Parathyroid adenoma (tissue), 2 donors: ENCODE measurements at regions not wholly inside any gene's neighbourhood (a gene's known extent, or its start where the extent isn't known, plus 50 kb on each side); places are given as distances from the start of the nearest gene placed in this dataset.
"Not testable (repeated sequence)": the region's sequence is repeated elsewhere in the genome, so short reads cannot be mapped to it uniquely, and the experiment has no call there.

Source experiments
- H2AFZ ChIP-seq: fragments of 300-600 bp; sonication (generic); one replicate; pipeline ENCODE4 v1.7.0; 2017; ENCODE audit warnings: antibody characterized with exemption, mild to moderate bottlenecking
- H3K27ac ChIP-seq: fragments of 300-600 bp; sonication (generic); one replicate; pipeline ENCODE4 v1.7.0; 2017
- H3K27me3 ChIP-seq: fragments of 300-600 bp; sonication (generic); one replicate; pipeline ENCODE4 v1.7.0; 2017; ENCODE audit warnings: low read length; ENCODE audit not compliant: control insufficient read depth, insufficient read depth
- H3K36me3 ChIP-seq: fragments of 300-600 bp; sonication (generic); one replicate; pipeline ENCODE4 v1.7.0; 2017; ENCODE audit warnings: low read length; ENCODE audit not compliant: control insufficient read depth, insufficient read depth
- H3K4me1 ChIP-seq: fragments of 300-600 bp; sonication (generic); one replicate; pipeline ENCODE4 v1.7.0; 2017; ENCODE audit warnings: control low read depth
- H3K4me2 ChIP-seq: fragments of 300-600 bp; sonication (generic); one replicate; pipeline ENCODE4 v1.7.0; 2017; ENCODE audit warnings: low read length
- H3K4me3 ChIP-seq: fragments of 300-600 bp; sonication (generic); one replicate; pipeline ENCODE4 v1.7.0; 2017; ENCODE audit warnings: low read depth, low read length
- H3K79me2 ChIP-seq: fragments of 300-600 bp; sonication (generic); one replicate; pipeline ENCODE4 v1.7.0; 2017; ENCODE audit warnings: control low read depth
- H3K9ac ChIP-seq: fragments of 300-600 bp; sonication (generic); one replicate; pipeline ENCODE4 v1.7.0; 2017; ENCODE audit warnings: mild to moderate bottlenecking
- H3K9me3 ChIP-seq: fragments of 300-600 bp; sonication (generic); one replicate; pipeline ENCODE4 v1.7.0; 2017; ENCODE audit warnings: low read length; ENCODE audit not compliant: control insufficient read depth
- CTCF ChIP-seq: fragments of 300-600 bp; sonication (generic); IDR thresholded peaks from one replicate; pipeline ENCODE4 v1.7.0; 2017; ENCODE audit warnings: antibody characterized with exemption, mild to moderate bottlenecking
- donor health status: primary hyperparathyroidism.

GRCh38 chr6:130643361-130643760 is 183.8 kb upstream of the SMLR1 start:
- H3K36me3 ChIP-seq, result no peaks in the 10 kb centered on the region
- TF ChIP-seq CTCF, result no peak
- no peak overlapping the region for H2AFZ ChIP-seq
- H3K4me1 ChIP-seq, result no peaks in the 10 kb centered on the region
- H3K4me2 ChIP-seq, result no peak overlapping the region
- H3K27me3 ChIP-seq, result no peaks in the 10 kb centered on the region
- H3K79me2 ChIP-seq, result no peaks in the 10 kb centered on the region
- no peak overlapping the region for H3K27ac ChIP-seq
- H3K9me3 ChIP-seq, result no peaks in the 10 kb centered on the region
- H3K9ac ChIP-seq, result no peak overlapping the region
- H3K4me3 ChIP-seq, result no peak overlapping the region

- no peak overlapping the region for H3K4me2 ChIP-seq
Measured at GRCh38 chr6:130644175-130644574, 183.0 kb upstream of the SMLR1 start.

GRCh38 chr6:130644769-130645168 is 182.4 kb upstream of the SMLR1 start:
- H3K9me3 ChIP-seq, H3K27me3 ChIP-seq, H3K4me3 ChIP-seq, H3K4me2 ChIP-seq, H3K4me1 ChIP-seq, H3K27ac ChIP-seq, H2AFZ ChIP-seq, H3K79me2 ChIP-seq, H3K36me3 ChIP-seq, H3K9ac ChIP-seq: not testable (repeated sequence)

More at GRCh38 chr6:130644175-130644574, 183.0 kb upstream of the SMLR1 start:
- H3K27me3 ChIP-seq, result no peaks in the 10 kb centered on the region
- no peak overlapping the region for H3K27ac ChIP-seq
- H3K36me3 ChIP-seq, result no peaks in the 10 kb centered on the region
- no peak overlapping the region for H3K9ac ChIP-seq
- H3K9me3 ChIP-seq, result no peaks in the 10 kb centered on the region
- no peak overlapping the region for H3K4me3 ChIP-seq
- H3K79me2 ChIP-seq, result no peaks in the 10 kb centered on the region
- TF ChIP-seq CTCF, result no peak
- H3K4me1 ChIP-seq, result no peaks in the 10 kb centered on the region
- no peak overlapping the region for H2AFZ ChIP-seq

GRCh38 chr6:130647246-130647645 is 180.0 kb upstream of the SMLR1 start:
- no peak for TF ChIP-seq CTCF
- no peaks in the 10 kb centered on the region for H3K27me3 ChIP-seq
- H3K9me3 ChIP-seq, result no peaks in the 10 kb centered on the region
- no peak overlapping the region for H3K4me2 ChIP-seq
- H2AFZ ChIP-seq, result no peak overlapping the region
- no peaks in the 10 kb centered on the region for H3K4me1 ChIP-seq
- no peak overlapping the region for H3K9ac ChIP-seq
- H3K27ac ChIP-seq, result no peak overlapping the region
- H3K79me2 ChIP-seq, result no peaks in the 10 kb centered on the region
- H3K4me3 ChIP-seq, result no peak overlapping the region
- no peaks in the 10 kb centered on the region for H3K36me3 ChIP-seq

GRCh38 chr6:130655586-130655985 is 171.6 kb upstream of the SMLR1 start:
- H3K4me2 ChIP-seq, result no peak overlapping the region
- H3K36me3 ChIP-seq, result no peaks in the 10 kb centered on the region
- H3K4me3 ChIP-seq, result no peak overlapping the region
- no peak overlapping the region for H3K9ac ChIP-seq
- H3K4me1 ChIP-seq, result no peaks in the 10 kb centered on the region
- TF ChIP-seq CTCF, result no peak
- H3K27me3 ChIP-seq, result no peaks in the 10 kb centered on the region
- no peak overlapping the region for H2AFZ ChIP-seq
- H3K79me2 ChIP-seq, result no peaks in the 10 kb centered on the region
- no peaks in the 10 kb centered on the region for H3K9me3 ChIP-seq
- H3K27ac ChIP-seq, result no peak overlapping the region
